T47D (cell line): ENCODE measurements at regions not wholly inside any gene's neighbourhood (a gene's known extent, or its start where the extent isn't known, plus 50 kb on each side); places are given as distances from the start of the nearest gene placed in this dataset.
A peak's percentile ranks its signal among the peaks of the same experiment; 100 is the strongest.

Experiments
- DNase-seq, 2 experiments: peaks; one replicate each; pipeline versions ENCODE4 v3.0.0 to v3.0.0-alpha.2; 2011 to 2012; ENCODE audit warnings: low read depth in 1 of 2, low spot score in 1 of 2
- JUND ChIP-seq: IDR thresholded peaks from 2 replicates; pipeline ENCODE4 v1.6.1; 2012; ENCODE audit warnings: low read depth
- in situ Hi-C: cut with HindIII; loops from 2 replicates; pipeline ENCODE4 v1.10.0; 2016; ENCODE audit warnings: low sequenced_read_pairs, low pct_unique_long_range_greater_than_20kb

DNA sequence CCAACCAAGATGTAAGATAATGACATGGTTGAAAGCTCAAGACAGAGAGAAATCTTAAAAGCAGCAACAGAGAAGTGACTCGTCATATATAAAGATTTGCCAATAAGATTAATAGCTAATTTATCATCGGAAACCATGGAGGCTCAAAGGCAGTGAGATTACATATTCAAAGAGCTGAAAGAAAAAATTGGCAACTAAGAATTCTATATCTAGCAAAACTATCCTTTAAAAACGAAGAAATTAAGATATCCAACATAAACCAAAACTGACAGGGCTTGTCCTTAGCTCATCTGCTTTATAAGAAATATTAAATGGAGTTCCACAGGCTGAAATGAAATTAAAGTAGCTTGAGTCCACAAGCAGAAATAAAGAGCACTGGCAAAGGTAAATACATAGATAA, 236.6 kb downstream of the ANAPC1 start:
- no peak for DNase-seq
- no peak for TF ChIP-seq JUND
- in situ Hi-C loops, result no loop called here

DNA sequence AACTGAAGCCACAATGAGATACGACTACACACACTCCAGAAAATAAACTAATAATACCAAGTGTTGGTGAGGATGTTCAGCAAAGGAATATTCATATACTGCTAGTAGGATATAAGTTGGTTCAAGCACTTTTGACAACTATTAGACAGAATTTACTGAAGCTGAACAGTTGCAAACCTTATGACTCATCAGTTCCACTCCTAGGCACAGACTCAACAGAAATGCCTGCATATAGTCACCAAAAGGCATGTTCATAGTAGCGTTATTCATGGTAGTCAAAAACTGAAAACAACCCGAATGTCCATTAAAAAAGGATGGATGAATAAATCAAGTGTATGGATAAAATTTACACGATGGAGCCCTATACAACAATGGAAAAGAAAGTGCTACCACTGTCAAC, 232.0 kb downstream of the ANAPC1 start:
- TF ChIP-seq JUND, result no peak
- no peak for DNase-seq
- in situ Hi-C loops, result no loop called here

DNA sequence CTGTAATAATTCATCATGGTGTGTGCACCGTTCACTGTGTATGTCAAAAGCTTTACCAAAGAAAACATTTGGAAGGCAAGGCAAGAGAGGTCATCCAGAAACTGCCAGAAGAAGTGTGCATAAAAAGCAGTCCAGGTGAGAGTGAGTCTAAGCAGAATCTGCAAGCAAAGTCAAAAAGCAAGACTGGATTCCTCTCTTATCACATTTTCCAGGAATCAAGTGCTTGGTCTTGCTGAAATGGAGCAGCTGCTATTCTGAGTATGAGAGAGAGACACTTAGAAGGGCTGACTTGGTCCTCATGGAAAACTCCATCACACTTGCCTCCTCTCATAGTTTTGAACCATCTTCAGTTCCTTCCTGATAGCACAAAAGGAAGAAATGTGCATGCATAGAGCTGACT, 231.3 kb downstream of the ANAPC1 start:
- in situ Hi-C loops, result no loop called here
- no peak for DNase-seq
- no peak for TF ChIP-seq JUND

DNA sequence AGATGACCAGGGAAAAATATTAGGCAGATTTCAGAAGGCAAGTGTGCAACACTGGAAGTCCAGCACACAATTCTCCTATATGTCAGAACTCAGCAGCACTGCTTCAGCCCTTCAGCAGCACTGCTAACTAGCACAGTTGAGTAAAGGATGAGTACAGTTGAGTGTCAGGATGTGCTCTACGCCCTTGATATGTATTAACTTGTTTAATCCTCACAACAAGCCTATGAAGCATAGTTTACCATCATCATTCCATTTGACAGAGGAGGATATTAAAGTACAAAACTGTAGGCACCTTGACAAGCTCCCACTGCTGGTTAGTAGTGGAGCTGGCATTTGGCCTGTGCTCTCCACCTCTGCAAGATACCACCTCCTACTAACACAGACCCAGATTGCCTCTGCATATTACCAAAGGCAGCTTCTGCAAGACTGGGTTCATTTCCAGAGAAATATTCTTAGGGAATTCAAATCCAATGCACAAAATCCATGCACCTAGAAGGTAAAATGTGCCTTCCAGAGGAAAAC, 230.8 kb downstream of the ANAPC1 start:
- DNase-seq, result no peak
- TF ChIP-seq JUND, result no peak
- in situ Hi-C loops, result no loop called here

DNA sequence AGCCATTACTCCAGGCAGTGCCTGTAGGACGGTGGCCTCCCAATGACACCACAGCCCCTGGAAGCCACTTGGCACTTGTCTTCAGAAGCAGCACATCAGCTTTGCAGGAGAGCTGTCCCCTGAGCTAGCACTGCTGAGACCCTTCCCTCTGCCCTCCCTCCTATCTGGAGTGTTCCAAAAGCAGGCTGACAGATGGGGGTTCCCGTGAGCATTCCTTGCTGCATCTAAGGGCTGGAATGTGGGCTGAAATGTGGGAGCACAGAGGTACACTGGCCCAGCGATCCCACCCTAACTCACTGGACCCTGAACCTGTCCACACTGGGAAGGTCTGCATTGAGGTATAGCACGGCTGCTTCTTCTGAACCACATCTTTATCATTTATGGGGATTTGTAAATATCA, 230.1 kb downstream of the ANAPC1 start:
- no peak for DNase-seq
- in situ Hi-C loops, result no loop called here
- TF ChIP-seq JUND, result no peak

DNA sequence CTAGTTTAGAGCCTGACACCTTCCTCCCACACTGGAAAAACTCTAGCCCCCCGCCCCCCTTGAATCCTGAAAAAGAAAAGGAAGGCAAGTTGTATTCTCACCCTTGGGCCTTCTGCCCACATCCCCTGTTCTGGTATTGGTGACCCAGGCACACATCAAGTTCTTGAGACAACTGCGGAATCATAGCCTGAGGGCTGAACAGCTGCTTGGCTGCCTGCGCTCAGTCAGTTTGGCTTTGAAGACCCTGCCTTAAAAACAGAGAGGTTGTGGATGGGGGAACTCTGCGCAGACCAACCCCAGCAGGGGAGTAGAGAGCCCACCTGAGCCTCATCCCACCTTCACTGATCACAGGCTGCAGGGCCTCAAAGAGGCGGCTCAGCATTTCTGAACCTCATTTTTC, 229.2 kb downstream of the ANAPC1 start:
- in situ Hi-C loops, result no loop called here
- DNase-seq, result no peak
- no peak for TF ChIP-seq JUND

DNA sequence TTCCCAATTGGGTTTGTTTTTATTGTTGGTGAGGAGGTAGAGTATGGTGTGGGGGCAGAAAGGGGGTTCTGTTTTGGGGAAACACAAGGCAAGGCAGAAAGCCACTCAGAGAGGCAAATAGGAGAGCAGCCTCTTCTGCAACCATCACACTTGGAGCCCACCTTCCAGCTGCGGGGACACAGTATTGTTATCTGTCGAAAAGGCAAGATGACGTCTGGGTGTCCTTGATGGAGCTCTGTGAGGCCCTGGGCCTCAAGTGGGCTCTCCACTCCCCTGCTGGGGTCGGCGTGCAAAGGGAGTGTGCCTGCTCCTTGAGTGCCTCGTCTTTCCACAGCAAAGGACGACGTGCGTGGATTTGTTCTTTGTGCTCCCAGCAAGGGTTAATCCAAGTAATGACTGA, 227.6 kb downstream of the ANAPC1 start:
- TF ChIP-seq JUND, result no peak
- in situ Hi-C loops, result no loop called here
- DNase-seq, result no peak

DNA sequence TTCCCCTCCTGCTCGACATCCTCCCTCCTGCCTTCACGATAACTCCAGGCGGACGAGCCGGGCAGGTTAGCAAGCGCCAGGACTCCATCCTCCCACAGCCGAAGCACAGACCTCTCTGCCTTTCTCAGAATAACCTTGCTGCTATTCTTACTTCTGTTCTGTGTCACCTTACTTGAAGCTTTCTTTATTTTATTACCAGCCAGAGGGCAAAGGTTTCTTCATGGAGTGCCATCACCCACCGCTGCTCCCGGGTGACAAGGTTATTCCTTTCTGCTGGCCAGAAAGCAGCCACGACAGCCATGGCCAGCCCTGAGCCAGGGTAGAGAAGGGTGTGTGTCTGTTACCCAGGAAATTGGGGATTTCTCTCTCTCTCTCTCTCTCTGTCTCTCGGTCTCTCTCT, 227.1 kb downstream of the ANAPC1 start:
- in situ Hi-C loops, result no loop called here
- no peak for DNase-seq
- TF ChIP-seq JUND, result no peak

DNA sequence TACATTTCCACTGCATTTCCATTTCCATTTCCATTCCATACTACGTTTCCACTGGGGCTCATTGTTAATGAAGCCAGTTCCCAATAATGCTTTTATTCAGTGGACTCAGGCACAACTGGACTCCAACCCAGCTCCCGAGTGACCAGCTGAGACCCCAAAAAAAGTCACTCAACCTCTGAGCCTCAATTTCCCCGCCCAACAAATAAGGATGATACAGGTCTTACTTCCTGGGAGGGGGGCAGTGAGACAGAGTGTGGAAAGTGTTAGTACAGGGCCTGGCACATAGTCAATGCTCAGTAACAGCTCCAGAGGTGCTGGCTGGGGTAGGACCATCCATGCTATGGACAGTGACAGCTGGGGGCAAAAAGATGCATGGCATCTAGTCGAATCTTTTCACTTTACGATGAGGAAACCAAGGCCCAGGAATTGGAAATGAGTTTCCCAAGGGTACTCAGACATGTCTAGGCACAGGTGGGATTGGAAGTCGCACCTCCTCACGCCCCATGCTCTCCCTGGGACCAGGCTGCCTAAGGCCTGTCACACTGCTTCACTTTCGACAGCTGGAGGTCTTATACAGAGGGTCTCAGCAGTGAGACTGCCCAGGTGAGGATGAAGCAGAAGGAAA, 226.5 kb downstream of the ANAPC1 start:
- in situ Hi-C loops, result no loop called here
- DNase-seq, result no peak
- no peak for TF ChIP-seq JUND

DNA sequence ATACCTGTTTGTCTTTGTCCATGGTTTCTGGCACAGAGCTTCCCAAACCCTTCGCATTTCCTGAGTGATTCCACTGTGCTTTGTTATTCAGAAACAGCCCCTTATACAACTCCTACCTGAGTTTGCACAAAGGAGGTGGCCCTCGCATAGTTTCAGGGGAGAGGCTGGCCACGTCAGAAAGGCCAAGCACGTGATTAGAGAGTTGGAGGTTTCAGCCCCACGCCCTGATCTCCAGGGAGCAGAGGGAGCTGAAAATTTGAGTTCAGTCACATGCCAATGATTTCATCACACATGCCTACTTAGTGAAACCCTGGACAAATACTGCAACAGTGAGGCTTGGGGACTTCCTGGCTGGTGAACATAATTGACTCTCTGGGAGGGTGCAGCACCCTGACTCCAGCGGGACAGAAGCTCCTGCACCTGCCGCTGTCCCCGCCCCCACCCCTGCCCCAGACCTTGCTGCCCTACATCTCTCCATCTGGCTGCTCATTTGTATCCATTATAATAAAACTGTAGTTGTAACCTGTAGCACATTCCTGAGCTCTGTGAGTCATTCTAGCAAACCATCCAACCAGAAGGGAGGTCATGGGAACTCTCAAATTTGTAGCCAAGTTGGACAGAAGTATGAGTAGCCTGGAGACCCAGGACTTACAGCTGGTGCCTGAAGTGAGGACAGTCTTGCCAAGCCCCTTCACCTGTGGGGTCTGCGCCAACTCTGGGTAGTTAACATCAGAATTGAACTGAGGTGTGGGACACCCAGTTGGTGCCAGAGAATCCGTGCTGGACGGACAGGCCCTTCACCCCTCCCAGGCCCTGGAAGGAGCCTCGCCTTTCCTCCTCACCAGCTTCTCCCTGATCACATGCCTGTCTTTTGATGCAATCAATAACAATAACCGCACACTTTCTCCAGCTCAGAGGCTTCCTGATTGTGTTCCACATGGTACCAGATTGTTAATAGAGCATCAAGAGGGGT, 224.3 kb downstream of the ANAPC1 start:
- DNase-seq, result peak; percentile 37 to 73
- no peak for TF ChIP-seq JUND
- in situ Hi-C loops, result no loop called here

DNA sequence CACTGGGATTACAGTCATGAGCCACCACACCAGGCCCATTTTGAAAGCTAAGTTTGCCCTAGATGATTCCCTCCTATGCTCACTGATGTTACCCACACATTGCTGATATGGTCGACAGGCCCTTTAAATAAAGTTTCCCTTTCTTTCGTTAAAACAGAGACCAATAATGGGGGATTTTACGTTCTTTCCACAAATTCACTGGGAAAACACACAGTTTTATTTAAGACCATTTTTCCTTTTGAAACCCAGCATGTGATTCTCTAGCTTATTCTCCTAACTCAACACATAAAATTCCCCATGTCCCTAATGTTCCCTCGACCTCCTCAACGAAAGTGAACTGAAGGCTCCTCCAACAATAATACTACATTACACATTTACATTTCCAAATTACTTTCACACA, 223.2 kb downstream of the ANAPC1 start:
- no peak for TF ChIP-seq JUND
- DNase-seq, result no peak
- in situ Hi-C loops, result no loop called here

DNA sequence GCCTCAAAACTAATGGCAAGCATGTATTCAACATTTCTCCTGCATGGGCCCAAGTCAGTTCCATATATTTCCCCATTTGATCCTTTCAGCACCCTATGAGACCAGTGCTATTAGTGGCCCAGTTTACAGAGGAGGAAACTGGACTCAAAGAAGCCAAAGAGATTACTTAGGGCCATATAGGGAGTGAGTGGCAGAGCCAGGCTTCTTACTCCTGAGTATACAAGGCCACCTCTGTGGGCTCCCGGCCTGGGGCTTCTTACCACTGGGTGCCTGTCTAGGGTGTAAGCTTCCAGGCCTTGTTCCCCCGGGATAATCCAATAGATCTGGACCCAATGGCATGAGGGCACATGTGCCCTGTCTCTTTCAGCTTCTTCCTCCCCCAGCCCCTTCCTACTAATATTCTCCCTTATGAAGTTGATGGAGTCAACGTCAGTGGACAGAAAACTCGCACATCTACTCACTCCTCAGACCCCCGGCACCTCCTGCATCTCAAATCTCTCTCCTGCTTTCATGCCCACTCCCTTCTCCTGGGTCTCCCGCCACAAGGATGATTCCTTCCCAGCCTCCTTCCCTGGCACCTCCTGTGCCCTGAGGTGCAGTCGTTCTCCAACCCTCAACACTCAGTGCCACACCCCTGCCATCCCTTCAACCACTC, 222.6 kb downstream of the ANAPC1 start:
- no peak for DNase-seq
- TF ChIP-seq JUND, result no peak
- in situ Hi-C loops, result no loop called here
